Renal cortex interstitium (tissue), 11 donors: ENCODE measurements at regions not wholly inside any gene's neighbourhood (a gene's known extent, or its start where the extent isn't known, plus 50 kb on each side); places are given as distances from the start of the nearest gene placed in this dataset.
"Not testable (repeated sequence)": the region's sequence is repeated elsewhere in the genome, so short reads cannot be mapped to it uniquely, and the experiment has no call there.

Experiments used
- DNase-seq, 11 donors: peaks; one replicate each; pipeline ENCODE4 v3.0.0-alpha.2; 2013; ENCODE audit warnings: low read depth in 9 of 11, low spot score in 4 of 11; ENCODE audit errors: extremely low read depth in 1 of 11

GRCh38 chr5:155767470-155767869 is 559.5 kb upstream of the SGCD start:
- DNase-seq: no peak

GRCh38 chr5:155768332-155768731 is 558.6 kb upstream of the SGCD start:
- no peak for DNase-seq

- no peak for DNase-seq
Observed at GRCh38 chr5:155772009-155772662, 554.8 kb upstream of the SGCD start.

GRCh38 chr5:155773680-155774079 is 553.3 kb upstream of the SGCD start:
- no peak for DNase-seq

- DNase-seq: no peak
Observed at GRCh38 chr5:155780260-155780659, 546.7 kb upstream of the SGCD start.

- no peak for DNase-seq
Observed at GRCh38 chr5:155783246-155783645, 543.7 kb upstream of the SGCD start.

GRCh38 chr5:155783791-155784190 is 543.2 kb upstream of the SGCD start:
- no peak for DNase-seq

- DNase-seq: no peak
Observed at GRCh38 chr5:155786108-155786507, 540.9 kb upstream of the SGCD start.

GRCh38 chr5:155792873-155793272 is 534.1 kb upstream of the SGCD start:
- DNase-seq: no peak

GRCh38 chr5:155794795-155795194 is 532.2 kb upstream of the SGCD start:
- peak in 2 of 11 donors; percentile 1 to 2 for DNase-seq

GRCh38 chr5:155799308-155799707 is 527.7 kb upstream of the SGCD start:
- DNase-seq: no peak

- no peak for DNase-seq
Observed at GRCh38 chr5:155807884-155808576, 518.9 kb upstream of the SGCD start.

- no peak for DNase-seq
Observed at GRCh38 chr5:155815248-155815647, 511.7 kb upstream of the SGCD start.

GRCh38 chr5:155822177-155822576 is 504.8 kb upstream of the SGCD start:
- DNase-seq: no peak

GRCh38 chr5:155826611-155827507 is 500.1 kb upstream of the SGCD start:
- no peak for DNase-seq

- DNase-seq: not testable (repeated sequence)
Observed at GRCh38 chr5:155827508-155827815, 499.5 kb upstream of the SGCD start.

- no peak for DNase-seq
Observed at GRCh38 chr5:155827949-155828348, 499.0 kb upstream of the SGCD start.

- no peak for DNase-seq
Observed at GRCh38 chr5:155831491-155831890, 495.5 kb upstream of the SGCD start.

- no peak for DNase-seq
Observed at GRCh38 chr5:155833287-155833686, 493.7 kb upstream of the SGCD start.

- no peak for DNase-seq
Observed at GRCh38 chr5:155834271-155834975, 492.5 kb upstream of the SGCD start.
